GM23248 (cell line): ENCODE measurements at regions not wholly inside any gene's neighbourhood (a gene's known extent, or its start where the extent isn't known, plus 50 kb on each side); places are given as distances from the start of the nearest gene placed in this dataset.

Source experiments
- EZH2 ChIP-seq: fragments of 200-600 bp; sonication (generic); IDR thresholded peaks from 2 replicates; pipeline ENCODE4 v1.6.1; 2018; ENCODE audit warnings: antibody characterized with exemption, mild to moderate bottlenecking; ENCODE audit not compliant: insufficient read depth, poor library complexity, severe bottlenecking
- EZH2phosphoT487 ChIP-seq: fragments of 200-600 bp; sonication (generic); IDR thresholded peaks from 2 replicates; pipeline ENCODE4 v1.6.1; 2018; ENCODE audit warnings: antibody characterized with exemption, moderate library complexity, mild to moderate bottlenecking, low read depth; ENCODE audit not compliant: insufficient read depth

DNA sequence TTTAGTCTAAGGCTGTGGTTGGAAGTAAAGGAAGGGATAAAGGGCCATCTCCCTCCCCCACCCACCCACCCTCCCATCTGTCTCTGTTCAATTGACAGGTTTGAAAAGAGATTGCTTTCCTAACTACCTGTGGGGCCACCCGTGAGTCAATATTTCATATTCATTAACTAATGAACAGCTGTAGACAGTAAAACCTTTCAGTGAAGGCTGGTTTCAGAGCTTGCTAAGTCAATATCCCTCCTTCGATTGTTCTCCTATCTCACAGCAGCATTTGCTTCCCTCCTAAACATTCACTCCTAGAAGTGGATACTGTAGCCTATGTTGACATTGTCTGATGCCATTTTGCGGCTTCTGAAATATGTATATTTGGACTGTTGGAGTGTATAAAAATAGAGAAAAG is 85.9 kb upstream of the SYNPR start:
- TF ChIP-seq EZH2phosphoT487, result no peak
- TF ChIP-seq EZH2, result no peak
